Fibroblast of pulmonary artery (primary cell): ENCODE measurements at regions not wholly inside any gene's neighbourhood (a gene's known extent, or its start where the extent isn't known, plus 50 kb on each side); places are given as distances from the start of the nearest gene placed in this dataset.

Source experiments
- DNase-seq: peaks from one replicate; pipeline ENCODE4 v3.0.0-alpha.2; 2010; ENCODE audit warnings: low read depth
- H3K4me3 ChIP-seq: replicated peaks from 2 replicates; pipeline ENCODE4 v1.5.1; 2011; ENCODE audit warnings: low read depth, mild to moderate bottlenecking, control low read depth, low read length, moderate library complexity
- CTCF ChIP-seq: IDR thresholded peaks from 2 replicates; pipeline ENCODE4 v1.5.1; 2011; ENCODE audit warnings: mild to moderate bottlenecking, control low read depth, low read length, inconsistent platforms; ENCODE audit errors: missing control alignments

- no peak overlapping the region for H3K4me3 ChIP-seq
- DNase-seq: no peak
- no peak for TF ChIP-seq CTCF
These were observed 172.9 kb upstream of the NECTIN1 start for GRCh38 chr11:119901657-119902577.

- H3K4me3 ChIP-seq: no peak overlapping the region
- no peak for DNase-seq
- no peak for TF ChIP-seq CTCF
These were observed 171.0 kb upstream of the NECTIN1 start for GRCh38 chr11:119899997-119900396.

- DNase-seq: no peak
- H3K4me3 ChIP-seq: no peak overlapping the region
- no peak for TF ChIP-seq CTCF
These were observed 168.6 kb upstream of the NECTIN1 start for GRCh38 chr11:119897576-119897975.

- no peak overlapping the region for H3K4me3 ChIP-seq
- DNase-seq: no peak
- TF ChIP-seq CTCF: no peak
These were observed 168.0 kb upstream of the NECTIN1 start for GRCh38 chr11:119897046-119897440.

- no peak for TF ChIP-seq CTCF
- DNase-seq: no peak
- no peak overlapping the region for H3K4me3 ChIP-seq
These were observed 167.5 kb upstream of the NECTIN1 start for GRCh38 chr11:119896387-119897045.

GRCh38 chr11:119895981-119896380 is 167.0 kb upstream of the NECTIN1 start:
- no peak overlapping the region for H3K4me3 ChIP-seq
- TF ChIP-seq CTCF: no peak
- no peak for DNase-seq
